ENCODE measurements at regions not wholly inside any gene's neighbourhood (a gene's known extent, or its start where the extent isn't known, plus 50 kb on each side); places are given as distances from the start of the nearest gene placed in this dataset.

GRCh38 chr14:98297567-98297966 lies 974.4 kb downstream of the BCL11B start:
- Histone ChIP-seq H3K9me3 (ENCODE audit: severe bottlenecking) (no peaks in the 10 kb centered on the region), H3K4me3 (ENCODE audit: low read depth, low read length) (no peak overlapping the region), H3K36me3 (no peaks in the 10 kb centered on the region), H3K27ac (no peak overlapping the region), H3K27me3 (ENCODE audit: insufficient read depth, low read depth, severe bottlenecking) (peaks cover 66% of the 10 kb centered on the region)
- DNase-seq = no peak
- no peak for TF ChIP-seq CTCF (IDR thresholded peaks at IDR 0.05; ENCODE audit: low read depth, low read length)

GRCh38 chr14:98298481-98299244 lies 973.3 kb downstream of the BCL11B start:
- Histone ChIP-seq H3K27me3 (ENCODE audit: insufficient read depth, low read depth, severe bottlenecking) (peaks cover 68% of the 10 kb centered on the region), H3K9me3 (ENCODE audit: severe bottlenecking) (no peaks in the 10 kb centered on the region)

GRCh38 chr14:98301681-98302080 lies 970.3 kb downstream of the BCL11B start:
- no peaks in the 10 kb centered on the region for H3K36me3 ChIP-seq
- no peaks in the 10 kb centered on the region for H3K9me3 ChIP-seq (ENCODE audit: severe bottlenecking)
- peaks cover 55% of the 10 kb centered on the region for H3K27me3 ChIP-seq (ENCODE audit: insufficient read depth, low read depth, severe bottlenecking)
- no peak for TF ChIP-seq CTCF (IDR thresholded peaks at IDR 0.05; ENCODE audit: low read depth, low read length)
- DNase-seq = no peak
- H3K27ac ChIP-seq = no peak overlapping the region
- H3K4me3 ChIP-seq (ENCODE audit: low read depth, low read length) = no peak overlapping the region

More at GRCh38 chr14:98298481-98299244, 973.3 kb downstream of the BCL11B start:
- no peak for TF ChIP-seq CTCF (IDR thresholded peaks at IDR 0.05; ENCODE audit: low read depth, low read length)
- no peak for DNase-seq
- Histone ChIP-seq H3K4me3 (ENCODE audit: low read depth, low read length) (no peak overlapping the region), H3K27ac (no peak overlapping the region), H3K36me3 (no peaks in the 10 kb centered on the region)

GRCh38 chr14:98304574-98304973 lies 967.4 kb downstream of the BCL11B start:
- Histone ChIP-seq H3K36me3 (no peaks in the 10 kb centered on the region), H3K27me3 (ENCODE audit: insufficient read depth, low read depth, severe bottlenecking) (peaks cover 50% of the 10 kb centered on the region), H3K9me3 (ENCODE audit: severe bottlenecking) (no peaks in the 10 kb centered on the region), H3K4me3 (ENCODE audit: low read depth, low read length) (no peak overlapping the region), H3K27ac (no peak overlapping the region)
- DNase-seq = no peak
- TF ChIP-seq CTCF (IDR thresholded peaks at IDR 0.05; ENCODE audit: low read depth, low read length) = no peak

- peaks cover 36% of the 10 kb centered on the region for H3K27me3 ChIP-seq (ENCODE audit: insufficient read depth, low read depth, severe bottlenecking)
- no peak overlapping the region for H3K27ac ChIP-seq
Observed at GRCh38 chr14:98309591-98309990, 962.4 kb downstream of the BCL11B start.

More at GRCh38 chr14:98309591-98309990, 962.4 kb downstream of the BCL11B start:
- Histone ChIP-seq H3K9me3 (ENCODE audit: severe bottlenecking) (no peaks in the 10 kb centered on the region), H3K36me3 (no peaks in the 10 kb centered on the region), H3K4me3 (ENCODE audit: low read depth, low read length) (no peak overlapping the region)
- DNase-seq = no peak
- TF ChIP-seq CTCF (IDR thresholded peaks at IDR 0.05; ENCODE audit: low read depth, low read length) = no peak
